Breast epithelium (tissue), 3 donors: ENCODE measurements at regions not wholly inside any gene's neighbourhood (a gene's known extent, or its start where the extent isn't known, plus 50 kb on each side); places are given as distances from the start of the nearest gene placed in this dataset.

Source experiments
- POLR2A ChIP-seq: fragments of 450-650 bp; IDR thresholded peaks from one replicate; pipeline ENCODE4 v1.6.1; 2016; ENCODE audit warnings: antibody characterized with exemption, mild to moderate bottlenecking, moderate library complexity
- TF ChIP-seq, protein P1 (sequence below), 3 donors: fragments of 450-650 bp; IDR thresholded peaks; one replicate each; pipeline ENCODE4 v1.5.1; 2016 to 2017; ENCODE audit warnings: antibody characterized with exemption in 3 of 3, mild to moderate bottlenecking in 3 of 3, moderate library complexity in 3 of 3

DNA sequence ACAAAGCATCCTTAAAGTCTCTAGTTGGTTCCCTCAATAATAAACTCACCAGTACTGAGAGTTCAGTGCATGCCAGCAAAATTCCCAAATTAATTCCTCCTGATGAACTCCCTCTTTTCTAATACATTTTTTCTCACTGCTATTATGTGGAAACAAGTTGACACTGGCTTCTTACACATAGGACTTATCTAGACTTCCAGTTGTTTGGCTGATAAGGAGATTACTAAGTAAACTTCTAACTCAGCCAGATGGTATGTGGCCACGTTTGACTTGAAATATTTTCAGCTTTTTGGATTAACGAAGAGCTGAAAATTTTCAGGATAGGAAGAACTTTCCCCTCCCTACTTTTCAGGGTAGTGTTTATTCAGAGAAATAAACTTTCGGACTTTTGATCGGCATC is 1154.2 kb upstream of the TENM4 start:
- TF ChIP-seq, protein P1, sequence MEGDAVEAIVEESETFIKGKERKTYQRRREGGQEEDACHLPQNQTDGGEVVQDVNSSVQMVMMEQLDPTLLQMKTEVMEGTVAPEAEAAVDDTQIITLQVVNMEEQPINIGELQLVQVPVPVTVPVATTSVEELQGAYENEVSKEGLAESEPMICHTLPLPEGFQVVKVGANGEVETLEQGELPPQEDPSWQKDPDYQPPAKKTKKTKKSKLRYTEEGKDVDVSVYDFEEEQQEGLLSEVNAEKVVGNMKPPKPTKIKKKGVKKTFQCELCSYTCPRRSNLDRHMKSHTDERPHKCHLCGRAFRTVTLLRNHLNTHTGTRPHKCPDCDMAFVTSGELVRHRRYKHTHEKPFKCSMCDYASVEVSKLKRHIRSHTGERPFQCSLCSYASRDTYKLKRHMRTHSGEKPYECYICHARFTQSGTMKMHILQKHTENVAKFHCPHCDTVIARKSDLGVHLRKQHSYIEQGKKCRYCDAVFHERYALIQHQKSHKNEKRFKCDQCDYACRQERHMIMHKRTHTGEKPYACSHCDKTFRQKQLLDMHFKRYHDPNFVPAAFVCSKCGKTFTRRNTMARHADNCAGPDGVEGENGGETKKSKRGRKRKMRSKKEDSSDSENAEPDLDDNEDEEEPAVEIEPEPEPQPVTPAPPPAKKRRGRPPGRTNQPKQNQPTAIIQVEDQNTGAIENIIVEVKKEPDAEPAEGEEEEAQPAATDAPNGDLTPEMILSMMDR (IDR thresholded peaks at IDR 0.05), result no peak
- no peak for TF ChIP-seq POLR2A
